Activated CD4-positive, alpha-beta T cell treated with anti-CD3 and anti-CD28 coated beads, Interleukin-2, Interleukin-4, amounts not matched to agents 100 ng/mL and 50 ng/mL, durations not matched to agents 16 hours and 8 hours (primary cell): ENCODE measurements at regions not wholly inside any gene's neighbourhood (a gene's known extent, or its start where the extent isn't known, plus 50 kb on each side); places are given as distances from the start of the nearest gene placed in this dataset.
"Not testable (repeated sequence)": the region's sequence is repeated elsewhere in the genome, so short reads cannot be mapped to it uniquely, and the experiment has no call there.

Source experiments
- DNase-seq: peaks from one replicate; pipeline ENCODE4 v3.0.0-alpha.2; 2020; ENCODE audit warnings: low spot score

DNA sequence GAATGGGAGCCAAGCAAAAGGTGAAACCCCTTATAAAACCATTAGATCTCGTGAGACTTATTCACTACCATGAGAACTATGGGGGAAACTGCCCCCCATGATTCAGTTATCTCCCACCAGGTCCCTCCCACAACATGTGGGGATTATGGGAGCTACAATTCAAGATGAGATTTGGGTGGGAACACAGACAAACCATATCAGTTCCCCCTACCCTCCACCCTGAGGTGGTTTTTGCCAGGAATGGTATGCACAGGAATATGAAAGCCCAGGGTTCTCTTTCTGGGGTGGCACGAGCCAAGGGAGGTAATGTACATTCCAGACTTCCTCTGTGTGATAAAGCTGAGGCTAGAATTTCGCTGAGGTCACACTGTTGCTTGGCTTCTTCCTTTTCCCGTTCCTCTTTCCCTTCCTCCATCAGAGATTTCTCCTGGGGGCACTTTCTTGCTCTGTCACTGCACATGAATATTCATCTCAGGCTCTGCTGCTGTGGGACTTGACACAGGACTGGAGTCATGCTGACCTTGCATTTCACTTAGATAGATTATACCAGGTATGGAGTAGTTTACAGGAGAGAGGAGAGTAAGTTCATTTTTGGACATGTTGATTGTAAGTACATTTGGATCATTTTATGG lies 347.0 kb upstream of the MTPN start:
- DNase-seq: no peak

DNA sequence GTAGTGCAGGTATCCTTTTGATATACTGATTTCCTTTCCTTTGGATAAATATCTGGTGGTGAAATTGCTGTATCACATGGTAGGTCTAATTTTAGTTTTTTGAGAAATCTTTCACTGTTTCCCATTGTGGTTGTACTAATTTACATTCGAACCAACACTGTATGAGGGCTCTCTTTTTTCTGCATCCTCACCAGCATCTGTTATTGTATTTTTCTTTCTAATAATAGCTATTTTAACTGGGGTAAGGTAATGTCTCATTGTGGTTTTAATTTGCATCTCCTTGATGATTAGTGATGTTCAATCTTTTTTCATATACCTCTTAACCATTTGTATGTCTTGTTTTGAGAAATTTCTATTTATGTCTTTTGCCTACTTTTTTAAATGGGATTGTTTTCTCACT lies 335.4 kb upstream of the MTPN start:
- DNase-seq: no peak

DNA sequence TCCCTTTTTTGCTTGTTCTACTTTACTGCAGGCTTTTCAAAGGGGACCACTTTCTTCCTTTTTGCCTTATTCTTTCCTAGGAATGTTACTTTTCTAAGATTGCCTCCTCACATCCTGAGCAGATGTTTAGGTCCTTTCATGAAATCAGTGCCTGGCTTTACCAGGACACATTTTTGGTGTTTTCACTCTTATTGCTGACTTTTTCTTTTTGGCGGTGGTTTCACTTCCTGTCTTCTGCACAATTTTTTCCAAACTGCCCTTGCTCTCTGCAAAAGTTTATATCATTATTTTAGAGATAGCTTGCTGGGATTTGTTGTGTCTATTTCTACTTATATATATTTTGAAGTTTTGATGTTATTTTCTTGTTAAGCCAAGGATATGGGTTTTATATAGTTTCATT lies 332.2 kb upstream of the MTPN start:
- DNase-seq: no peak

- no peak for DNase-seq
These were observed 331.1 kb upstream of the MTPN start for GRCh38 chr7:136308230-136308629.

DNA sequence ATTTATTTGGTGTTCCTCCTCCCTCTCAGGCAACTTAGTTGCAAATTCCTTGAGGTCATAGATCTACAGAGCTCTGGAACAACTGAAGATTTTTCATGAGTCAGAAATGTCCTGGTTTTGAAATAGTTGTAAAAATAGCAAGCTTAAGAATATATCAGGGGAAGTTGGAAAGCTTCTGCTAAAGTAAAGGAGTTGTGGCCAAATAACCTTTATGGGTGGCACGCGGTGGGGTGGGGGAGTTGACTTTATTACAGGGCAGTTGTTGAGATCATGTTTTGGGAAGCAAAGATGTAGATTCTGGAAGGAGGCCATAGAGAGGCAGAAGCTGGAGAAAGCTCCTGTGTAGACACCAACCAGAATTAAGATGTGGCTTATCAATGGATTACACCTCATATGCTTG lies 326.0 kb upstream of the MTPN start:
- no peak for DNase-seq

- DNase-seq: no peak
These were observed 324.9 kb upstream of the MTPN start for GRCh38 chr7:136302049-136302448.

- DNase-seq: no peak
These were observed 317.8 kb upstream of the MTPN start for GRCh38 chr7:136294977-136295376.

GRCh38 chr7:136293841-136294391 lies 316.8 kb upstream of the MTPN start:
- no peak for DNase-seq

GRCh38 chr7:136293272-136293671 lies 316.1 kb upstream of the MTPN start:
- DNase-seq: no peak

DNA sequence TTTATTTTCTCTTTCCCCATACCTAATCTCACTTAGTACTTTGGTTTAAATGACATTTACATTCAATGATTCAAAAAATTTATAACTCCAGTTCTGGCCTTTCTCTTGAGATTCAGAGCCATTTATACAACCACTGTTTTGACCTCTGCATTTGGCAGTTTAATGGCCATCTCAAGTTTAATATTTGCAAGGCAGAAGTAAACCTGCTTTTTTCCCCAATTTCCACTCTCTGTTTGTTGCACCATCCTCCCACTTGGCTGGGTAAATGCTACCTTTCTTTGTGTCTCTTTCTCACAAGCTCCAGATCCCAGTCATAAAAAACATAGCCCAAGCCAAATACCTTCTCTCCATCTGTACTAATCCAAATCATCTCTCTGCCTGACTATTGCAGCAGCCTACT lies 315.2 kb upstream of the MTPN start:
- no peak for DNase-seq

- no peak for DNase-seq
These were observed 313.2 kb upstream of the MTPN start for GRCh38 chr7:136290351-136290750.

DNA sequence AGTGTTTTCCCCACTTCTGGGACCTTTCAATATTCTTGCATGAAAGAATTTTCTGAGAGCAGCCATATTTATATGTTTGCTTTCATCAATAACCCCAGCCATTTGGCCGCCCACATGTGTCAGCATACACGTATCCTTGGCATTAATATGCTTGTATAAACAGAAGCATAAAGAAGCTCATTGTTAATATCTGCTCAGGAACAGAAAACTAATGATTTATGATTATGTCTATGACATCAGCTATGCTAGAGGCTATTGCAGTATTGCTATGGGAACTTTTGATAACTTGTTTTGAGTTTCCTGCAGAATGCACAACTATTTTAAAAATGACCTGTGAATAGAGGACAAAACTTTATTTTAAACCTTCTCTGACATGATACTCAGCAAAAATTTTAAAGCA lies 300.9 kb upstream of the MTPN start:
- DNase-seq: no peak

DNA sequence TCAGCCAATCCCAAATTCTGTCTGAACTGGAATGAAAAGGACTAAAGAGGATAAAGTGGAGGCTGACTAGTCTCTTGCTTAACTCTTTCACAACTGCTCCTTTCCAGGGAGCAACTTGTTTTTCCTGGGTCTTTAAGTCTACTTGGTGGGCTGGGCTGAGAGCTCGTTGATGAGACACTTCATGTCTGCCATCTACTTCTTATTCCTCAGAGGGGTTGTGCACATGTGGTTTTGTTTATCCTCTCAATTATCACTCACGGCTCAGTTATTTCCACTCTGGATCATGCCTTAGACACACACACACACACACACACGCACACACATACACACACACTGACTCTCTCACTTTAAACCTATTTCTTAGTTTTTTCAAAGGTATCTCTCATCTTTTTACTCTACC lies 298.6 kb upstream of the MTPN start:
- no peak for DNase-seq

DNA sequence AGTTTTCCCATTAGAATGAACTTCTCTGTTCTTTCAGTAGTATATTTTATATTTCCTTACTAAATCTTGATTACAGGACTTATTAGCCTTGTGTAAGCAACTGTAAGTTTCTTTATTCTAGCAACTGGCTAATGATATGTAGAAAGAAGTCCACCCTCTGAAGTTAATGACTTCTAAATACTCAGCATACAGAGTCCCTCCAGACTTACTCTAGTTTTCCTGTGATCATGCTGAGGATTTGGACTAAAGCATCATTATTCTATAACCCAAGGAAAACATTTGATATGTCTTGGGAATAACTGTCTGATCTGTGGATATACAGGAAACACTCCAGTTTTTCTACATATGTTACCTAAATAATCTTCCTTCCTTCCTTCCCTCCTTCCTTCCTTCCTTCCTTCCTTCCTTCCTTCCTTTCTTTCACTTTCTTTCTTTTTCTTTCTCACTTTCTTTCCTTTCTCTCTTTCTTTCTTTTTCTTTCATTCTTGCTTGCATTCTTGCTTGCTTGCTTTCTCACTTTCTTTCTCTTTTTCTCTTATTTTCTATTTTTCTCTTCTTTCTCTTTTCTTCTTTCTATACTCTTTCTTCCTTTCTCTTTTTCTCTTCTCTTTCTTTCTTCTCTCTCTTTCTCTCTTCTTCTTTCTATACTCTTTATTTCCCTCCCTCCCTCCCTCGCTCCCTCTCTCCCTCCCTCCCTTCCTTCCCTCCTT lies 297.6 kb upstream of the MTPN start:
- no peak for DNase-seq

DNA sequence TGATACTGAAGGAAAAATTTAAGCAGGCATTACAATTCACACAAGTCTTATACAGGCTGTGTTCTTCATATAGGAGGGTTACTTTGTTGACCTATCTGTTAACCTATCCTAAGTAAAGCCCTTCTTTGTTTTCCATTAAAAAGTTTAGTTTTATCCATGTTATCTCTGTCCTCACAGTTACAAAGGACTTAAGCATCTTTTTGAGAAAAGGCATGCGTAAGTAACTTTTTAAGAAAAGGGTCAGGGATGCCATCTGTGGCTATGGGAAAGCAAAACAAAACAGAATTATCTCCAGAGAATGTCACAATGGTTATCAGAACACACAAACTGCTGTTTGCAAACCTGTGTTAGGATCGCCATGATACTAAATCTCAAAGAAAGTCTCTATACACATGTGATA lies 295.8 kb upstream of the MTPN start:
- DNase-seq: no peak

- DNase-seq: no peak
These were observed 290.7 kb upstream of the MTPN start for GRCh38 chr7:136267822-136268221.

- DNase-seq: no peak
These were observed 289.3 kb upstream of the MTPN start for GRCh38 chr7:136266457-136266856.

DNA sequence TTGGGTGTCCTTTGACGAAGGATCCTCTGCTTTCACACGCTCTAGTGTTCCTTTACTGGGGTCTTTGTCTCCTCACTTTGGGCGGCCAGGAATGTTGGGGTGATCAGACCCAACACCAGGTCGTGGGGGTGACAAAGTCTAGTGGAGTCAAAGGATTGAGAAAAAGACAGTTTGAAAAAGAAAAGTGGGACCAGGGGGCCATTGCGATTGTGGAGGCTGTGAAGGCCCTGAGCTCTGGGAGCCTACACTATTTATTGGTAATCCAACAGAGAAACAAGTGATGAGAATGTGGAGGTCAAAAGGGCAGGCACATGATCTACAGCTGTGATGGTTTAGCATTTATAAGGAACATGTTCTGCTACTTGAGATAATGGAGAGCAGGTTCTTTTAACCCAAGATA lies 287.1 kb upstream of the MTPN start:
- DNase-seq: not testable (repeated sequence)

- DNase-seq: not testable (repeated sequence)
These were observed 286.1 kb upstream of the MTPN start for GRCh38 chr7:136263112-136263860.

- not testable (repeated sequence) for DNase-seq
These were observed 283.4 kb upstream of the MTPN start for GRCh38 chr7:136260591-136260990.

DNA sequence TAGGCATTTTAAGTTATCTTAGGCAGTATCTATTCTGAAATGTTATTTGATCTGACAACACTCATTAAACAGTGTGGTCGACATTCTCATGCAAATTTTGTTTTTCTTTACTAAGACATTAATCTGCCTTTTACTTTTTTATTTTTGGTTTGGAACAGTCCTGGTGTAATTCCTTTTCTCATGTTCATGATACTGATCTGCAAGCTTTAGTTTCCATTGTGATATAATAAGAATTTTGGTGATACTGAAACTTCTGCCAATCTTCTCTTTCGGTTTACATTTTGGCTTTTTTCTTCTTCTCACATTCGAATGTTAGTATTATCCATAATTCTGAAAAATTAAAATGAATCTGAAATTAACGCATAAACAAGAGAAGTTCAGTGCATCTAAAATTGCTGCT lies 281.9 kb upstream of the MTPN start:
- no peak for DNase-seq

- no peak for DNase-seq
These were observed 279.3 kb upstream of the MTPN start for GRCh38 chr7:136256491-136256890.

DNA sequence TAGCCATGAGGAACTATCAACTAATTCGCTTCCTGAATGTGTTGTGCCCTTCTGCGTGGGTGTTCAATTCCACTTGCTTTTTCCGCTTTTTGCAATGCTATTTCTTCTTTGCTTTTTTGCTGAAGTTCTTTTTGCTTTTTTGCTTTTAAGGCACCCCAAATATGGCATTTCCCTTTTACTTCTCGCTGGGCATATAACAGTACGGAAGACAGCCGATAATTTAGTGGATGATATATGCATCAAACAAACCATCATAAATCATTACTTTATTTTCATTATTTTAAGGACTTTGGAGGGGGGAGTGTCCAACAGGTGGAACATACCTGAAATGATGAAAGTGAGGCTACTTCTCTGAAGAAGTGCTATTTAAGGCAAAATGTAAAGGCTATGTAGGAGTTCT lies 277.0 kb upstream of the MTPN start:
- no peak for DNase-seq
